SH-SY5Y (cell line): ENCODE measurements at regions not wholly inside any gene's neighbourhood (a gene's known extent, or its start where the extent isn't known, plus 50 kb on each side); places are given as distances from the start of the nearest gene placed in this dataset.

ENCODE experiments used
- GATA2 ChIP-seq: IDR thresholded peaks from 2 replicates; pipeline ENCODE4 v1.6.1; 2011; ENCODE audit warnings: mild to moderate bottlenecking, low read depth, low read length
- GATA3 ChIP-seq: IDR thresholded peaks from 2 replicates; pipeline ENCODE4 v1.6.1; 2011; ENCODE audit warnings: low read depth, mild to moderate bottlenecking, low read length, moderate library complexity

GRCh38 chr7:155203059-155203881 lies 94.4 kb upstream of the INSIG1 start:
- TF ChIP-seq GATA2 (no peak), GATA3 (no peak)
